MCF 10A (cell line): ENCODE measurements at regions not wholly inside any gene's neighbourhood (a gene's known extent, or its start where the extent isn't known, plus 50 kb on each side); places are given as distances from the start of the nearest gene placed in this dataset.

Experiments used
- BruUV-seq: library from RNA; stranded (reverse); fragments of 400-500 nt; replicated peaks from 2 replicates; lab custom pipeline; 2021; lab: Mats Ljungman, UMichigan
- CTCF ChIA-PET: fragments of 300-600 bp; sonication (Branson Sonifier 250); formaldehyde crosslinking; extraction: SDS; loops from one replicate; lab custom pipeline; 2021; ENCODE audit warnings: antibody characterized with exemption, inconsistent platforms; lab: Yijun Ruan, JAX
- POLR2A ChIA-PET: fragments of 300-600, 350-650 bp; sonication (Branson Sonifier 250); formaldehyde crosslinking; extraction: SDS; loops from one replicate; lab custom pipeline; 2020; ENCODE audit warnings: antibody characterized with exemption, inconsistent platforms; lab: Yijun Ruan, JAX
- DNase-seq: peaks from one replicate; pipeline ENCODE4 v3.0.0-alpha.2; 2018; ENCODE audit not compliant: unreplicated experiment
- H3K27ac Mint-ChIP-seq: one replicate; pipeline ENCODE4 v1.8.0; 2022; ENCODE audit warnings: mild to moderate bottlenecking, low read depth, mixed read lengths; ENCODE audit not compliant: unreplicated experiment
- H3K27me3 Mint-ChIP-seq: one replicate; pipeline ENCODE4 v1.8.0; 2022; ENCODE audit warnings: mixed read lengths; ENCODE audit not compliant: insufficient read depth, unreplicated experiment
- H3K36me3 Mint-ChIP-seq: one replicate; pipeline ENCODE4 v1.8.0; 2022; ENCODE audit warnings: mild to moderate bottlenecking, moderate library complexity, mixed read lengths; ENCODE audit not compliant: insufficient read depth, unreplicated experiment
- H3K4me1 Mint-ChIP-seq: one replicate; pipeline ENCODE4 v1.8.0; 2022; ENCODE audit warnings: mixed read lengths; ENCODE audit not compliant: insufficient read depth, unreplicated experiment
- H3K4me3 Mint-ChIP-seq: one replicate; pipeline ENCODE4 v1.8.0; 2022; ENCODE audit warnings: mild to moderate bottlenecking, moderate library complexity, mixed read lengths; ENCODE audit not compliant: unreplicated experiment
- H3K9me3 Mint-ChIP-seq: one replicate; pipeline ENCODE4 v1.8.0; 2022; ENCODE audit warnings: mixed read lengths; ENCODE audit not compliant: unreplicated experiment
- intact Hi-C: fragments of 100-400 bp; cut with micrococcal nuclease; formaldehyde crosslinking; loops from 2 replicates; pipeline ENCODE4 v1.14.1; 2022
- TF ChIP-seq, protein P1 (sequence below): fragments of 200-600 bp; IDR thresholded peaks from one replicate; pipeline ENCODE4 v1.8.0; 2022; ENCODE audit warnings: antibody characterized with exemption, mild to moderate bottlenecking; ENCODE audit not compliant: unreplicated experiment

DNA sequence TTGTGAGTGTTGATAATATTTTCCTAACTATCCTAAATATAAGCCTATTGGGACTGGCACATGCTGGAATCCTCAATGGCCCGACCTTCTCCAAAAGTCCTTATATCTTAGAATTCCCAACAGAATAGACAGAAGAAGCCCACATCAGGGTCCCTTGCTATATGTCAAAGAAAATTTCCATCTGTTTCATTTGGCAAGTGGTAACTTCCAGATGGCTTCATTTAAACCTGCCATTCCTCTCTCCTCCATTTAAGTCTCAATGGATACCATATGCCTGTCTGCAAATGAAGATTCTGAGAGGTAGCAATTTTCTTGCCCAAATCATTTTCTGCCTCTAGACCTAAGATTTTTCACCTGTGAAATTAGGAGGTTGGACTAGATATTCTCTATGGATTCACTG, 73.1 kb upstream of the KCNA4 start:
- intact Hi-C loops = no loop called here
- no TSS peak for BruUV-seq
- H3K4me1 Mint-ChIP-seq = peaks cover 9% of the 10 kb centered on the region
- H3K27ac Mint-ChIP-seq = peak overlapping the region; percentile 64
- H3K4me3 Mint-ChIP-seq = no peak overlapping the region
- no peaks in the 10 kb centered on the region for H3K27me3 Mint-ChIP-seq
- H3K36me3 Mint-ChIP-seq = no peaks in the 10 kb centered on the region
- H3K9me3 Mint-ChIP-seq = peaks cover 5% of the 10 kb centered on the region
- ChIA-PET CTCF (no interaction called here), POLR2A (no interaction called here)
- no peak for DNase-seq
- TF ChIP-seq, protein P1, sequence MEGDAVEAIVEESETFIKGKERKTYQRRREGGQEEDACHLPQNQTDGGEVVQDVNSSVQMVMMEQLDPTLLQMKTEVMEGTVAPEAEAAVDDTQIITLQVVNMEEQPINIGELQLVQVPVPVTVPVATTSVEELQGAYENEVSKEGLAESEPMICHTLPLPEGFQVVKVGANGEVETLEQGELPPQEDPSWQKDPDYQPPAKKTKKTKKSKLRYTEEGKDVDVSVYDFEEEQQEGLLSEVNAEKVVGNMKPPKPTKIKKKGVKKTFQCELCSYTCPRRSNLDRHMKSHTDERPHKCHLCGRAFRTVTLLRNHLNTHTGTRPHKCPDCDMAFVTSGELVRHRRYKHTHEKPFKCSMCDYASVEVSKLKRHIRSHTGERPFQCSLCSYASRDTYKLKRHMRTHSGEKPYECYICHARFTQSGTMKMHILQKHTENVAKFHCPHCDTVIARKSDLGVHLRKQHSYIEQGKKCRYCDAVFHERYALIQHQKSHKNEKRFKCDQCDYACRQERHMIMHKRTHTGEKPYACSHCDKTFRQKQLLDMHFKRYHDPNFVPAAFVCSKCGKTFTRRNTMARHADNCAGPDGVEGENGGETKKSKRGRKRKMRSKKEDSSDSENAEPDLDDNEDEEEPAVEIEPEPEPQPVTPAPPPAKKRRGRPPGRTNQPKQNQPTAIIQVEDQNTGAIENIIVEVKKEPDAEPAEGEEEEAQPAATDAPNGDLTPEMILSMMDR = no peak

GRCh38 chr11:30091246-30091645, 74.4 kb upstream of the KCNA4 start:
- BruUV-seq = no TSS peak
- peaks cover 5% of the 10 kb centered on the region for H3K9me3 Mint-ChIP-seq
- TF ChIP-seq, protein P1 = no peak
- no peak overlapping the region for H3K27ac Mint-ChIP-seq
- intact Hi-C loops = no loop called here
- H3K36me3 Mint-ChIP-seq = no peaks in the 10 kb centered on the region
- CTCF ChIA-PET = no interaction called here
- POLR2A ChIA-PET = no interaction called here
- peaks cover 9% of the 10 kb centered on the region for H3K4me1 Mint-ChIP-seq
- no peak overlapping the region for H3K4me3 Mint-ChIP-seq
- no peak for DNase-seq
- H3K27me3 Mint-ChIP-seq = no peaks in the 10 kb centered on the region

- no peak for DNase-seq
- CTCF ChIA-PET = no interaction called here
- POLR2A ChIA-PET = no interaction called here
- intact Hi-C loops = no loop called here
- TF ChIP-seq, protein P1 = no peak
- Mint-ChIP-seq H3K9me3 (peaks cover 5% of the 10 kb centered on the region), H3K4me1 (peaks cover 9% of the 10 kb centered on the region), H3K36me3 (no peaks in the 10 kb centered on the region), H3K4me3 (no peak overlapping the region), H3K27me3 (no peaks in the 10 kb centered on the region), H3K27ac (no peak overlapping the region)
- no TSS peak for BruUV-seq
These were observed 74.9 kb upstream of the KCNA4 start for GRCh38 chr11:30091737-30092136.

- peaks cover 5% of the 10 kb centered on the region for H3K9me3 Mint-ChIP-seq
- DNase-seq = no peak
- TF ChIP-seq, protein P1 = no peak
- no TSS peak for BruUV-seq
- ChIA-PET POLR2A (no interaction called here), CTCF (no interaction called here)
- no peaks in the 10 kb centered on the region for H3K27me3 Mint-ChIP-seq
- no peaks in the 10 kb centered on the region for H3K36me3 Mint-ChIP-seq
- H3K4me3 Mint-ChIP-seq = no peak overlapping the region
- intact Hi-C loops = no loop called here
- H3K4me1 Mint-ChIP-seq = peaks cover 9% of the 10 kb centered on the region
- no peak overlapping the region for H3K27ac Mint-ChIP-seq
These were observed 75.7 kb upstream of the KCNA4 start for GRCh38 chr11:30092518-30092917.
